Heart right ventricle (tissue), 16 donors: ENCODE measurements at regions not wholly inside any gene's neighbourhood (a gene's known extent, or its start where the extent isn't known, plus 50 kb on each side); places are given as distances from the start of the nearest gene placed in this dataset.

Source experiments
- ATAC-seq, 8 donors: fragments of 200-7000 bp; cut with Tn5 transposase; one replicate each; pipeline ENCODE4 v1.9.1; 2020; ENCODE audit warnings: mild to moderate bottlenecking in 8 of 8, moderate library complexity in 8 of 8, moderate number of reproducible peaks in 1 of 8
- DNase-seq, 2 donors: peaks; one replicate each; pipeline ENCODE4 v3.0.0-alpha.2; 2020
- H3K27ac ChIP-seq, 10 donors: fragments of 200-600 bp; sonication (generic) in 2 of 10; one replicate each; pipeline versions ENCODE4 v1.5.0 to v1.8.0; 2020 to 2022; ENCODE audit warnings: mild to moderate bottlenecking in 3 of 10
- H3K27me3 ChIP-seq, 7 donors: fragments of 200-600 bp; one replicate each; pipeline ENCODE4 v1.8.0; 2021 to 2022; ENCODE audit warnings: mild to moderate bottlenecking in 2 of 7
- H3K36me3 ChIP-seq, 9 donors: fragments of 200-600 bp; sonication (generic) in 1 of 9; one replicate each; pipeline versions ENCODE4 v1.5.0 to v1.8.0; 2020 to 2022; ENCODE audit warnings: mild to moderate bottlenecking in 2 of 9
- H3K4me1 ChIP-seq, 9 donors: fragments of 200-600 bp; sonication (generic) in 1 of 9; one replicate each; pipeline versions ENCODE4 v1.5.0 to v1.8.0; 2020 to 2022; ENCODE audit warnings: mild to moderate bottlenecking in 4 of 9
- H3K4me3 ChIP-seq, 10 donors: fragments of 200-600 bp; sonication (generic) in 2 of 10; one replicate each; pipeline versions ENCODE4 v1.5.0 to v1.8.0; 2020 to 2022; ENCODE audit warnings: mild to moderate bottlenecking in 7 of 10, moderate library complexity in 2 of 10
- H3K9me3 ChIP-seq, 11 donors: fragments of 200-600 bp in 10 of 11; sonication (generic) in 2 of 11; one replicate each; pipeline versions ENCODE4 v1.5.0 to v1.8.0; 2013 to 2022; ENCODE audit warnings: mild to moderate bottlenecking in 2 of 11, control low read depth in 1 of 11, moderate library complexity in 1 of 11
- CTCF ChIP-seq, 9 donors: fragments of 200-600 bp; sonication (generic) in 2 of 9; IDR thresholded peaks; one replicate each; pipeline versions ENCODE4 v1.5.0 to v1.8.0; 2021 to 2022; ENCODE audit warnings: antibody characterized with exemption in 9 of 9, mild to moderate bottlenecking in 5 of 9, moderate library complexity in 1 of 9
- WGBS, 2 donors: extraction: QIAGEN DNeasy Blood & Tissue Kit; methylation state at CpG; one replicate each; pipeline ENCODE4 v1.1.7; 2013; ENCODE audit warnings: inconsistent platforms in 1 of 2; 5-methylcytosine and 5-hydroxymethylcytosine counted together
- intact Hi-C, 10 donors: fragments of 100-400 bp; cut with DNase I; formaldehyde crosslinking; loops; one replicate each; pipeline versions ENCODE4 v1.11.1 to v1.14.2; 2022
- donor health status: Arrhythmogenic right ventricular cardiomyopathy.
- donor health status: ischemic (EF 13 %, LVEDD 7.1; RV severe dilation, severe dysfunction).
- donor health status: healthy with polysubstance abuse.
- donor health status: DM: no; HTN: yes; CAD: no.
- donor health status: DM: no; HTN: no; CAD: no.
- donor health status: ischemic (EF 25% LVEDD 6.9; RV normal size, moderate dysfunction).
- donor health status: ischemic (EF 25% LVEDD 5.7; RV mildly dilated, moderate dysfunction).
- donor health status: healthy.
- donor health status: DM: yes; HTN: yes; CAD: no.
- donor health status: Ischemic cardiomyopathy.
- donor health status: ischemic (EF 35%, LVEDD 5.7; RV mildly dilated, moderate dysfunction).
- donor health status: nonischemic (EF 11% LVEDD 7.7; RV severe dilation, severe dysfunction).
- donor health status: DM: yes; HTN: yes; CAD: no.
- donor health status: PGD.
- donor health status: ischemic (EF 29% LVEDD 5.4; RV normal size, mild dysfunction).
- donor health status: nonischemic (EF 23%, LVEDD 6.1; RV moderate dilation, normal function).

- Histone ChIP-seq H3K36me3 (no peaks in the 10 kb centered on the region), H3K9me3 (no peaks in the 10 kb centered on the region), H3K4me1 (no peaks in the 10 kb centered on the region), H3K4me3 (no peak overlapping the region), H3K27ac (no peak overlapping the region), H3K27me3 (no peaks in the 10 kb centered on the region)
- DNase-seq = no peak
- ATAC-seq = no peak
- 79 to 86% methylated on average over 1 of the region's 1 CpG for WGBS, 2 donors
- no peak for TF ChIP-seq CTCF (IDR thresholded peaks at IDR 0.05)
- intact Hi-C loops = no loop called here
Observed at GRCh38 chr6:94414041-94414440, 994.7 kb upstream of the EPHA7 start.

GRCh38 chr6:94401311-94401710 lies 982.0 kb upstream of the EPHA7 start:
- intact Hi-C loops = no loop called here
- no peak for TF ChIP-seq CTCF (IDR thresholded peaks at IDR 0.05)
- ATAC-seq (no peak), DNase-seq (no peak)
- H3K27ac ChIP-seq = no peak overlapping the region
- no peaks in the 10 kb centered on the region for H3K27me3 ChIP-seq
- H3K4me1 ChIP-seq = no peaks in the 10 kb centered on the region
- H3K36me3 ChIP-seq = no peaks in the 10 kb centered on the region
- H3K4me3 ChIP-seq = no peak overlapping the region
- WGBS, 2 donors = 34 to 36% methylated on average over 3 of the region's 3 CpGs
- H3K9me3 ChIP-seq = no peaks in the 10 kb centered on the region

GRCh38 chr6:94394822-94395221 lies 975.5 kb upstream of the EPHA7 start:
- no peak overlapping the region for H3K27ac ChIP-seq
- intact Hi-C loops = no loop called here
- H3K36me3 ChIP-seq = no peaks in the 10 kb centered on the region
- no peaks in the 10 kb centered on the region for H3K27me3 ChIP-seq
- DNase-seq (no peak), ATAC-seq (no peak)
- H3K4me1 ChIP-seq = no peaks in the 10 kb centered on the region
- no peak overlapping the region for H3K4me3 ChIP-seq
- no peak for TF ChIP-seq CTCF (IDR thresholded peaks at IDR 0.05)
- no peaks in the 10 kb centered on the region for H3K9me3 ChIP-seq
- 76 to 92% methylated on average over 2 of the region's 2 CpGs for WGBS, 2 donors

GRCh38 chr6:94389218-94389617 lies 969.9 kb upstream of the EPHA7 start:
- Histone ChIP-seq H3K9me3 (no peaks in the 10 kb centered on the region), H3K27ac (no peak overlapping the region), H3K36me3 (no peaks in the 10 kb centered on the region), H3K4me3 (no peak overlapping the region), H3K27me3 (no peaks in the 10 kb centered on the region), H3K4me1 (no peaks in the 10 kb centered on the region)
- no peak for TF ChIP-seq CTCF (IDR thresholded peaks at IDR 0.05)
- no peak for ATAC-seq
- WGBS, 2 donors = 77 to 90% methylated on average over 2 of the region's 2 CpGs
- DNase-seq = no peak
- intact Hi-C loops = no loop called here

- TF ChIP-seq CTCF (IDR thresholded peaks at IDR 0.05) = no peak
- peak in 1 of 2 donors; percentile 5 for DNase-seq
- Histone ChIP-seq H3K27ac (no peak overlapping the region), H3K4me1 (peaks cover 0 to 8% (median 0%) of the 10 kb centered on the region in 9 donors), H3K4me3 (no peak overlapping the region), H3K9me3 (no peaks in the 10 kb centered on the region), H3K36me3 (no peaks in the 10 kb centered on the region), H3K27me3 (no peaks in the 10 kb centered on the region)
- 9 to 34% methylated on average over 1 of the region's 1 CpG for WGBS, 2 donors
- peak in 7 of 8 donors; percentile 71 to 87 (median 77) for ATAC-seq
- intact Hi-C loops = no loop called here
Observed at GRCh38 chr6:94377835-94378234, 958.5 kb upstream of the EPHA7 start.
